Raji (cell line): ENCODE measurements at regions not wholly inside any gene's neighbourhood (a gene's known extent, or its start where the extent isn't known, plus 50 kb on each side); places are given as distances from the start of the nearest gene placed in this dataset.

ENCODE experiments used
- POLR2A ChIP-seq: IDR thresholded peaks from 2 replicates; pipeline ENCODE4 v1.6.1; 2011; ENCODE audit warnings: low read depth, low read length, control low read depth; ENCODE audit not compliant: insufficient read depth

DNA sequence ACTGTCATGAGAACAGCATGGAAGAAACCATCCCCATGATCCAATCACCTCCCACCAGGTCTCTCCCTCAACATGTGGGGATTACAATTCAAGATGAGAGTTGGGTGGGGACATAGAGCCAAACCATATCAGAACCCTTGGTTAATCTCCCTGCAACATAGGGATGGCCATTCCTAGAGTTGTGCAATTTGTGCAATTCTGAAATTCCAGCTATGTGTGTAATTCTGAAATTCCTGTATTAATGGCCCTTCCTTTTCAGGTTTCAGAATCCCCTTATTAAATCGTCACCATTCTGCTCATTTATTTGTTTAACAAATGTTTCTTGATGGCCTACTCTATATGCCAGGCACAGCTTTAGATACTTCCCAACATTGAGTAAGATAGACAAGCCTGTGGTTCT is 282.6 kb downstream of the SMARCA2 start:
- TF ChIP-seq POLR2A, result no peak

DNA sequence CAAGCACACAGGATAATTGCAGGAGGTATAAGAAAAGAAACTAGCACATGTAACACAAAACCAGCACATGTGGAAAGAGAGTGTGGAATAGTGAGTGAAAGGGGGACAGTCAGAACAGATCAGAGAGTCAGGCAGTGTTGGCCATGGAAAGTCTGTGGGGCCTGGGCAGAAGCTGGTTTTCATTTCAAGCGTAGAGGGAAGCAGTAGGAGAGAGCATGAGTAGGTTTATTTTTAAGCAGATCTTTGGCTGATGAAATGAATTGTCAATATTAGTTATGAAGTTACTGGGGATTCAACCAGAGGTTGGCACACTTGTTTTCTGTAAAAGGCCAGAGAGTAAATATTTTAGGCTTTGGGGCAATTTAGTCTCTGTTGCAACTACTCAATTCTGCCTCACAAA is 283.1 kb downstream of the SMARCA2 start:
- no peak for TF ChIP-seq POLR2A

GRCh38 chr9:2299156-2299842 is 284.2 kb downstream of the SMARCA2 start:
- TF ChIP-seq POLR2A, result no peak

DNA sequence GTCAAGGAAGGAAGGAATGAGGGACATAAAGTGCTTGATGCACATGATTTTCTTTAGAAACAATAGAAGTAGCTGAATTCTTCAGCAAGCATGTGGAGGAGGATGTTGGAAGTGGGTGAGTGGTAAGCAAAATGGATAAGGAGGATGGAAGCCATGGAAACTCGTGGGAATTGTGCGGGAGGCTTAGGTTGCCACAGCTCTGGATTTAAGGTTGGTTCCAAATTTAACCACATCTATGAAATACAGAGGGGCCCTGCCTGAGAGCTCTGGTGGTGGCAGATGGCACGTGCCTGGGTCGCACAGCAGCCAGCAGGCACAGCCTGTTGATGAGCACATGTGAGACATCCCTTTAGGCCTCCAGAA is 284.7 kb downstream of the SMARCA2 start:
- TF ChIP-seq POLR2A, result no peak

DNA sequence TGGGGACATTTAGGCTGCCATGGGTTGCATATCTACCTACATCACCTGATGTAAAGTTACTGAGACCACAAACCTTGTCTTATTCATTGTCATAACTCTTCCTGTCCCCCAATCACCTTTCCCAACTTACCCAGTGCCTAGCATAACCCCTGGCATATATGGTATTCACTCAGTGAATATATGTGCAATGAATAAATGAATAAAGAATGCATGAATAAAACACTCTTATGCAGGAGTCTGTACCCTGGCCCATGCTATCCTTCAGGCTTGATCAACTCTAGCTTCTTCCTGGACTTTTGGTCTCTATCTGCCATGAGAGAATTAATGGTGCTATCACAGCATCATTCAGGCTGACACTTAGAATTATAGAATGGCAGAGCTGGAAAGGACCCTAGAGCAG is 285.2 kb downstream of the SMARCA2 start:
- no peak for TF ChIP-seq POLR2A

DNA sequence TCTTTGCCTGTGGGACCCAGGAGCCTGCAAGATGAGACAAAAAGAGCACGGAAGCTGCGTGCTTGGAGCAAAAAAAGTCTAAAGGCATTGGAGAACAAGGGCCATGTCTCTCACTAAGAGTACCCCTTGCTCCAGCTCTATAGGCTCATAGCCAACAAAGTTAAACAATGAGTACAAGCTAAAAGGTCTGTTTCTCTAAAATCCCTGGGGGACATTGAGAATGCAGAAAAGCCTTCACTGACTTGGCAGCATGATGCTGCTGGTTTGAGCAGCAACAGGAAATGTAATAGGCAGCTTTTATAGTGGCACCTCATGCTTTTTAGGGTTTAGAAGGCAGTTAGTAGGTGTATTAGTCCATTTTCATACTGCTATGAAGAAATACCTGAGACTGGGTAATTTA is 287.5 kb downstream of the SMARCA2 start:
- no peak for TF ChIP-seq POLR2A

GRCh38 chr9:2303056-2303455 is 287.9 kb downstream of the SMARCA2 start:
- no peak for TF ChIP-seq POLR2A

DNA sequence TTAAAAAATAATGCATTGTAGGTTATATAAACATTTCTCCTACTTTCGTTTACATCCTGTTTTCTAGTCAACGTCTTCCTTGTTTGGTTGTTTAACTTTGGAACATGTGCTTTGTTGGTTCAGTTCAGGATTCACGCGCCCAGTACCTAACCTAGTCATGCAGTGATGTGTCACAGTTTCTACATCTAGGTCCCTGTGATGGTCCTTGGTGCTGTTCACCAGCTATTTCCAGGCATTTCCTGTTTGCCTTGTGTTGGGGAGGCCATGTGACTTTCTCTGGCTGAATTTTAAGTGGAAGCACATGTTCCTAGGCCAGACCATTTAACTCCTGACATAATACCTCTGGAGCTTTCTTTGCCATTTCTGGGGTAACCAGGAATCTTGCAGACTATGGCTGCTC is 292.3 kb downstream of the SMARCA2 start:
- no peak for TF ChIP-seq POLR2A

DNA sequence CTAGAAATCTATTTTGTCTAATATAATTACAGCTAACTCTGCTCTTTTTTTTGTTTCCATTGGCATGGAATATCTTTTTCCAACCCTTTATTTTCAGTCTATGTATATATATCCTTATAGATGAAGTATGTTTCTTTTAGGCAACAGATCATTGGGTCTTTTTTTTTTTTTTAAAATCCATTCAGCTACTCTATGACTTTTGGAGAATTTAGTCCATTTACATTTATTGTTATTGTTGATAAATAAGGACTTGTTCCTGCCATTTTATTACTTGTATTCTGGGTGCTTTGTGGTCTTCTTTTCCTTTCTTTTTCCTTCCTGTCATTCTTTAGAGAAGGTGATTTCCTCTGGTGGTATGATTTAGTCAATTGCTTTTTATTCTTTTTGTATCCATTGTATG is 296.8 kb downstream of the SMARCA2 start:
- no peak for TF ChIP-seq POLR2A

DNA sequence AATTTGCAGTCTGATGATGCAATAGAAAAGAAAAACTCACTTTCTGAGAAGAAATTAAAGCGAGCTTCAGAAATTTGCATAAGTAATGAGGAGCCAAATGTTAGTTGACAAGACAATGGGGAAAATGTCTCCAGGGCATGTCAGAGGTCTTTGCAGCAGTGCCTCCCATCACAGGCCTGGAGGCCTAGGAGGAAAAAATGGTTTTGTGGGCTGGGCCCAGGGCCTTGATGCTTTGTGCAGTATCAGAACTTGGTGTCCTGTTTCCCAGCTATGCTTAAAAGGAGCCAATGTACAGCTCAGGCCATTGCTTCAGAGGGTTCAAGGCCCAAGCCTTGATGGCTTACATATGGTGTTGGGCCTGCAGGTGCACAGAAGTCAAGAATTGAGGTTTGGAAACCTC is 298.4 kb downstream of the SMARCA2 start:
- no peak for TF ChIP-seq POLR2A

GRCh38 chr9:2317591-2317990 is 302.4 kb downstream of the SMARCA2 start:
- TF ChIP-seq POLR2A, result no peak

GRCh38 chr9:2319421-2319820 is 302.2 kb upstream of the VLDLR start:
- no peak for TF ChIP-seq POLR2A

DNA sequence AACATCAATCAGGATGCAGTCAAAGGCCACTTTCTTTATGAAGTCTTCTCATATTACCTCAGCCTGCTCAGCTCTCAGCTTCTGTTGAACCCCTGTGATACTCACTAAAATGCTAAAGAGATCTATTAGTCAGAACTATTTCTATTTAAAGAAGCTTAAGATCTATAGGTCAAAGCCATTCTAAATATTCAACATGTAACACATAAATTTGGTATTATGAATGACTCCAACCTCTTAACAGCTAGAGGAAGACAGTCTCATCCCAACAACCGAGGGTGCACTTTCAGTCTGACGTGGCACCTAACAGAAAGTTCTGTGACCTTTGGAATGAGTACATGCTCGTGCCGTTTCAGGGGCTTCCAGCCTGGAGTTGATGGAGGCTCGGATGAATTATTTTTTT is 301.5 kb upstream of the VLDLR start:
- no peak for TF ChIP-seq POLR2A

- no peak for TF ChIP-seq POLR2A
Observed at GRCh38 chr9:2320632-2321031, 301.0 kb upstream of the VLDLR start.

DNA sequence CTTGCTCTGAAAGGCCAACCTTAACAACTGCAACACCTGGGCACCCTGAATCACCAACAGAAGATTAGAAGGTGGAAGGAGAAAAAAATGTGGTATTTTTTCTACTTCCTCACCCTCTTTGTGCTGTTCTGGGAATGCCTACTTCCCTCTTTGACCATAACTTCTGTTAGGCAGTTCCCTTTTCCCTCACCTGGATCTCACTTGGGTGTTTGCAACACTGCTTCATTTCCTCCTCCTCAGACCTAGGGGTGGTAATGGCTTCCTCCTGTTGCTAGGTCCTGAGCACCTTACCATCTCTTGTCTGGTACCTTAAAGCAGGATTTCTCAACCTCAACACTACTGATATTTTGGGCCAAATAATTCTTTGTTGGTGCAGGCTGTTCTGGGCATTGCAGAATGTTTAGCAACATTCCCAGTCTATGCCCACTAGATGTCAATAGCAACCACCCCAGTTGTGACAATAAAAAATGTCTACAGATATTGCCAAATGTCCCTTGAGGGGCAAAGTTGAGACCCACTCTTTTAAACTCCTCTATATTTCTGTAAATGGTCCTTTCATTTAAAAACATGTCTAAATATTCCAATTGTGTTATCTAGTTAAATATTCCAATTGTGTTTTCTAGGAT is 300.0 kb upstream of the VLDLR start:
- no peak for TF ChIP-seq POLR2A

DNA sequence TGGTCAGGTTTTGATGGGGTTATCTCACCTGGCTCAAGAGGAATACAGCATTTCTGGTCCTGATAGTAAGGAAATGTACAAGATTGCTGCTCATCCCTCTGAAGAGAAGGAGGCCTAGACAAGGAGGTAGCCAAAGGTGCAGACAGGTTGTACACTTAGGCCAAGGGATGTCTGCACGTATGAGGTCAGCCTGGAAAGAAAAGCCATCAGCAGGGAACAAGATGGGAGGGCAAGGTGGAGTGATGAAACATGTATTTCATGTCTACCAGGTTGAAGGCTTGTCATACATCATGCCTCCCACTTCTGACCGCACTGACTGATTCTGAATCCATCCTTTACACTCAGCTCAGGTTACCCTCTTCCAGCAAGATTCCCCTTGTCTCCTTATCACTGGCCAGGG is 296.8 kb upstream of the VLDLR start:
- no peak for TF ChIP-seq POLR2A

DNA sequence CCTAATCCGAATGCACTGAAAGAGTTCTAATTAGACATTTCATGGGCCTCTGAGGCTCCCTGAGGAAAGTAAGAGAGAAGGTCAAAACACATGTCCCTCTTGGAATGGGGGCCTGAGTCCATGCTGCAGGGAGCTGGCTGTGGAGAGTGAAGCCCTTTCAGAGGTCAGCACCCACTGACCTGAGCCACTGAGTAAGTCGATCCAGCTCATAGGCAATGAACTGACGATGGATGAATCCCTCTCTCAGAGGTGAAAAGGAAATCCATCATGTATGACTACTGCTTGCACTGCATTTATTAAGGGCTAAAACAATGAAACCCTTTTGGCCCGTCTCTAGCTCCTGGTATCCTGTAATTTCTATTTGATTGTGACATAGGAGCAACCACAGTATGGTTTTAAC is 288.9 kb upstream of the VLDLR start:
- TF ChIP-seq POLR2A, result no peak
